ENCODE measurements at regions not wholly inside any gene's neighbourhood (a gene's known extent, or its start where the extent isn't known, plus 50 kb on each side); places are given as distances from the start of the nearest gene placed in this dataset.
"Not testable (repeated sequence)": the region's sequence is repeated elsewhere in the genome, so short reads cannot be mapped to it uniquely, and the experiment has no call there.

DNA sequence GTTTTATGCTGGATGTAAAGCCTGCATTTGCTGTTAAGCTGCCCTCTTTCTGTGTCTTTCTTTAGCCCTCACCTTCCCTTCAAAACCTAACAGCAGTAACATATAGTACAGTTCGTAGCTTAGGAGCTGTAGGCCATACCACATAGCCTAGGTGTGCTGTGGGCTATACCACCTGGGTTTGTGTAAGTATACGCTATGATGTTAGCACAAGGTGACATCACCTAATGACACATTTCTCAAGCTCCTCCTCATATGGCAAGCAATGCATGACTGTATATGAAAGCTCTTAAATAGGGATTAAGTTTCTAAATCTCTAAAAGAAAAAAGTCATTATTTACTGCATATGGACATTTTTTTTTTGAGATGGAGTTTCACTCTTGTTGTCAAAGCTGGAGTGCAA is 57.8 kb upstream of the TMEM97 start:
- 48 to 86% (median 85%) methylated on average over 2 of the region's 2 CpGs for WGBS, 3 donors
- TF ChIP-seq, protein P1, sequence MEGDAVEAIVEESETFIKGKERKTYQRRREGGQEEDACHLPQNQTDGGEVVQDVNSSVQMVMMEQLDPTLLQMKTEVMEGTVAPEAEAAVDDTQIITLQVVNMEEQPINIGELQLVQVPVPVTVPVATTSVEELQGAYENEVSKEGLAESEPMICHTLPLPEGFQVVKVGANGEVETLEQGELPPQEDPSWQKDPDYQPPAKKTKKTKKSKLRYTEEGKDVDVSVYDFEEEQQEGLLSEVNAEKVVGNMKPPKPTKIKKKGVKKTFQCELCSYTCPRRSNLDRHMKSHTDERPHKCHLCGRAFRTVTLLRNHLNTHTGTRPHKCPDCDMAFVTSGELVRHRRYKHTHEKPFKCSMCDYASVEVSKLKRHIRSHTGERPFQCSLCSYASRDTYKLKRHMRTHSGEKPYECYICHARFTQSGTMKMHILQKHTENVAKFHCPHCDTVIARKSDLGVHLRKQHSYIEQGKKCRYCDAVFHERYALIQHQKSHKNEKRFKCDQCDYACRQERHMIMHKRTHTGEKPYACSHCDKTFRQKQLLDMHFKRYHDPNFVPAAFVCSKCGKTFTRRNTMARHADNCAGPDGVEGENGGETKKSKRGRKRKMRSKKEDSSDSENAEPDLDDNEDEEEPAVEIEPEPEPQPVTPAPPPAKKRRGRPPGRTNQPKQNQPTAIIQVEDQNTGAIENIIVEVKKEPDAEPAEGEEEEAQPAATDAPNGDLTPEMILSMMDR (IDR thresholded peaks at IDR 0.05), result no peak
- TF ChIP-seq POLR2A (IDR thresholded peaks at IDR 0.05), result no peak
- TF ChIP-seq EP300 (IDR thresholded peaks at IDR 0.05), result no peak
- no peaks in the 10 kb centered on the region for H3K36me3 ChIP-seq
- H3K27me3 ChIP-seq, result no peaks in the 10 kb centered on the region
- H3K27ac ChIP-seq, result no peak overlapping the region
- intact Hi-C loops (cut with DNase I), result no loop called here
- no peak overlapping the region for H3K4me3 ChIP-seq
- no peaks in the 10 kb centered on the region for H3K4me1 ChIP-seq (ENCODE audit: insufficient read depth)
- no peak for DNase-seq
- no peaks in the 10 kb centered on the region for H3K9me3 ChIP-seq

DNA sequence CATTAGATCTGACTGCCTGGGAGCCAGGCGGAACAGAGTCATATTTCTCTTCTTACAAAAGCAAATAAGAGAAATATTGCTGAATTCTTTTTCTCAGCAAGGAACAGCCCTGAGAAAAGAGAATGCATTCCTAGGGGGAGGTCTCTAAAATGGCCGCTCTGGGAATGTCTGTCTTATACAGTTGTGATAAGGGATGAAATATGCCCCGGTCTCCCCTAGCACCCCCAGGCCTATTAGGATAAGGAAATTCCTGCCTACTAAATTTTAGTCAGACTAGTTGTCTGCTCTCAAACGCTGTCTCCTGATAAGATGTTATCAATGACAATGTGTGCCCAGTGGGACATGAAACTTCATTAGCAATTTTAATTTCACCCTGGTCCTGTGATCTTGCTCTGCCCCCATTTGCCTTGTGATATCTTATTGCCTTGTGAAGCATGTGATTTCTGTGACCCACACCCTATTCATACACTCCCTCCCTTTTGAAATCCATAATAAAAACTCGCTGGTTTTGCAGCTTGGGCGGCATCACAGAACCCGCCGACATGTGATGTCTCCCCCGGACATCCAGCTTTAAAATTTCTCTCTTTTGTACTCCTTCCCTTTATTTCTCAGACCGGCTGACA is 56.8 kb upstream of the TMEM97 start:
- H3K9me3 ChIP-seq; H3K4me1 ChIP-seq (ENCODE audit: insufficient read depth); H3K36me3 ChIP-seq; H3K27me3 ChIP-seq; H3K27ac ChIP-seq; intact Hi-C loops (cut with DNase I); DNase-seq; H3K4me3 ChIP-seq: not testable (repeated sequence)
- 77 to 88% (median 79%) methylated on average over 10 of the region's 10 CpGs for WGBS, 3 donors

DNA sequence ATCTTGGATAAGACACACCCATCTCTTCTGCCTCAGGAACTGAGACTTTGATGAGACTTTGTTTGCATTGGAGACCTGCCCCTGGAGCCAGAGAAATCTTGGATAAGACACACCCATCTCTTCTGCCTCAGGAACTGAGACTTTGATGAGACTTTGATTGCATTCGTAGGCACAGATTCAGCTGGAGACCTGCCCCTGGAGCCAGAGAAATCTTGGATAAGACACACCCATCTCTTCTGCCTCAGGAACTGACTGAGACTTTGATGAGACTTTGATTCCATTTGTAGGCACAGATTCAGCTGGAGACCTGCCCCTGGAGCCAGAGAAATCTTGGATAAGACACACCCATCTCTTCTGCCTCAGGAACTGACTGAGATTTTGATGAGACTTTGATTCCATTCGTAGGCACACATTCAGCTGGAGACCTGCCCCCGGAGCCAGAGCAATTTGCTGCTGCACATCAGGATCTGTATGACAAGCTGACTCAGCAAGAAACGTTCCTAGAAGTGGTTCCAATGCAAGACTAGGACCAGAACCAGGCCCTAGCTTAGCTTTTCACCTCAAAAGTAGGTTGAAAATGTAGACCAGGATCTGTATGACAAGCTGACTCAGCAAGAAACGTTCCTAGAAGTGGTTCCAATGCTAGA is 54.0 kb upstream of the TMEM97 start:
- H3K4me1 ChIP-seq (ENCODE audit: insufficient read depth); H3K36me3 ChIP-seq; H3K27me3 ChIP-seq; intact Hi-C loops (cut with DNase I); H3K9me3 ChIP-seq; H3K27ac ChIP-seq; H3K4me3 ChIP-seq; DNase-seq: not testable (repeated sequence)
- WGBS, 3 donors, result 54 to 69% (median 59%) methylated on average over 5 of the region's 5 CpGs

DNA sequence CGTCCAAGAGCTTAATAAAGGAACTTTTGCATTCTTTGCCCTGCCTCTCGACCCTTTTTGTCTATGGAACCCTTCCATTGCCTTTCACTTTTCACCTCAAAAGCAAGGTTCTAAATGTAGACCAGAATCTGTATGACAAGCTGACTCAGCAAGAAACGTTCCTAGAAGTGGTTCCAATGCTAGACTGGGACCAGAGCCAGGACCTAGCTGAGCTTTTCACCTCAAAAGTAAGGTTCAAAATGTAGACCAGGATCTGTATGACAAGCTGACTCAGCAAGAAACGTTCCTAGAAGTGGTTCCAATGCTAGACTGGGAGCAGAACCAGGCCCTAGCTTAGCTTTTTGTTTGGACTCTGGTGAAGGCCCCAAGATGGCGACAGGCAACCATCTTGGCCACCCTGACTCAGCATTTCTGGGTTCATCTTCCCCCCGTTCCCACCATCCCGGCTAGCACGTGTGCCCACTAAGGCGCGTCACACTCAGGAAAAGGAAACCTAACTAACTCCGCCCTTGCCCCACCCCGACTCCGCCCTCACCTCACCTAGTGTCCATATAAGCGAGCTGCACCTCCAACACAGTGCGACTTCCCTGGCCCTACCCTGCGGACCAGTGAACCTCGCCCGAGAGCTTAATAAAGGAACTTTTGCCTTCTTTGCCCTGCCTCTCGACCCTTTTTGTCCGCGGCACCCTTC is 53.0 kb upstream of the TMEM97 start:
- H3K27me3 ChIP-seq; H3K36me3 ChIP-seq; H3K27ac ChIP-seq; H3K9me3 ChIP-seq; H3K4me3 ChIP-seq; intact Hi-C loops (cut with DNase I); DNase-seq; H3K4me1 ChIP-seq (ENCODE audit: insufficient read depth): not testable (repeated sequence)
- 90 to 92% (median 90%) methylated on average over 21 of the region's 21 CpGs for WGBS, 3 donors

DNA sequence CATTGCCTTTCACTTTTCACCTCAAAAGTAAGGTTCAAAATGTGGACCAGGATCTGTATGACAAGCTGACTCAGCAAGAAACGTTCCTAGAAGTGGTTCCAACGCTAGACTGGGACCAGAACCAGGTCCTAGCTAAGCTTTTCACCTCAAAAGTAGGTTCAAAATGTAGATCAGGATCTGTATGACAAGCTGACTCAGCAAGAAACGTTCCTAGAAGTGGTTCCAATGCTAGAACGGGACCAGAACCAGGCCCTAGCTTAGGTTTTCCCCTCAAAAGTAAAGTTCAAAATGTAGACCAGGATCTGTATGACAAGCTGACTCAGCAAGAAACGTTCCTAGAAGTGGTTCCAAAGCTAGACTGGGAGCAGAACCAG is 52.5 kb upstream of the TMEM97 start:
- H3K9me3 ChIP-seq; H3K27ac ChIP-seq; DNase-seq; H3K4me1 ChIP-seq (ENCODE audit: insufficient read depth); H3K27me3 ChIP-seq; H3K36me3 ChIP-seq; intact Hi-C loops (cut with DNase I); H3K4me3 ChIP-seq: not testable (repeated sequence)
- WGBS, 3 donors, result 82 to 88% (median 86%) methylated on average over 5 of the region's 5 CpGs

DNA sequence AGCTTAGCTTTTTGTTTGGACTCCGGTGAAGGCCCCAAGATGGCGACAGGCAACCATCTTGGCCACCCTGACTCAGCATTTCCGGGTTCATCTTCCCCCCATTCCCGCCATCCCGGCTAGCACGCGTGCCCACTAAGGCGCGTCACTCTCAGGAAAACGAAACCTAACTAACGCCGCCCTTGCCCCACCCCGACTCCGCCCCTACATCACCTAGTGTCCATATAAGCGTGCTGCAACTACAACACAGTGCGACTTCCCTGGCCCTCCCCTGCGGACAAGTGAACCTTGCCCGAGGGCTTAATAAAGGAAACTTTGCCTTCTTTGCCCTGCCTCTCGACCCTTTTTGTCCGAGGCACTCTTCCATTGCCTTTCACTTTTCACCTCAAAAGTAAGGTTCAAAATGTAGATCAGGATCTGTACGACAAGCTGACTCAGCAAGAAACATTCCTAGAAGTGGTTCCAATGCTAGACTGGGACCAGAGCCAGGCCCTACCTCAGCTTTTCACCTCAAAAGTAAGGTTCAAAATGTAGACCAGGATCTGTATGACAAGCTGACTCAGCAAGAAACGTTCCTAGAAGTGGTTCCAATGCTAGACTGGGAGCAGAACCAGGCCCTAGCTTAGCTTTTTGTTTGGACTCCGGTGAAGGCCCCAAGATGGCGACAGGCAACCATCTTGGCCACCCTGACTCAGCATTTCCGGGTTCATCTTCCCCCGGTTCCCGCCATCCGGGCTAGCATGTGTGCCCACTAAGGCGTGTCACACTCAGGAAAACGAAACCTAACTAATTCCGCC is 51.9 kb upstream of the TMEM97 start:
- H3K4me1 ChIP-seq (ENCODE audit: insufficient read depth); intact Hi-C loops (cut with DNase I): not testable (repeated sequence)

More for the DNA sequence above, 51.9 kb upstream of the TMEM97 start:
- not testable (repeated sequence) for H3K27me3 ChIP-seq, H3K4me3 ChIP-seq, H3K9me3 ChIP-seq, H3K36me3 ChIP-seq, H3K27ac ChIP-seq, DNase-seq
- WGBS, 3 donors, result 94 to 97% (median 95%) methylated on average over 31 of the region's 31 CpGs

Measured in ovary (tissue), 7 donors.